ENCODE measurements at regions not wholly inside any gene's neighbourhood (a gene's known extent, or its start where the extent isn't known, plus 50 kb on each side); places are given as distances from the start of the nearest gene placed in this dataset.

GRCh38 chr20:56195946-56196345, 52.6 kb upstream of the MC3R start:
- Histone ChIP-seq H3K4me2 (no peak overlapping the region), H3K9me2 (ENCODE audit: insufficient read depth) (no peaks in the 10 kb centered on the region), H3K36me3 (ENCODE audit: insufficient read depth) (no peaks in the 10 kb centered on the region; the same call in 1 of the 2 replicates), H3K27me3 (ENCODE audit: insufficient read depth) (no peaks in the 10 kb centered on the region), H3K79me2 (replicated peaks; ENCODE audit: insufficient read depth) (no peaks in the 10 kb centered on the region), H3K4me1 (ENCODE audit: insufficient read depth) (no peaks in the 10 kb centered on the region), H3K4me3 (no peak overlapping the region), H4K20me1 (replicated peaks; ENCODE audit: insufficient read depth) (no peaks in the 10 kb centered on the region), H3K27ac (ENCODE audit: low read depth) (no peak overlapping the region), H3F3A (replicated peaks; ENCODE audit: low read depth) (no peaks in the 10 kb centered on the region), H2AFZ (no peak overlapping the region)
- Mint-ChIP-seq H3K4me3 (no peak overlapping the region), H3K9me3 (peaks cover 99% of the 10 kb centered on the region), H3K4me1 (no peaks in the 10 kb centered on the region), H3K27me3 (ENCODE audit: insufficient read depth, low read depth, poor library complexity) (peaks cover 4% of the 10 kb centered on the region), H3K27ac (no peak overlapping the region), H3K36me3 (ENCODE audit: low read depth) (peaks cover 60% of the 10 kb centered on the region)
- TF ChIP-seq EZH2 (IDR thresholded peaks at IDR 0.05; ENCODE audit: low read depth, unreplicated experiment) (no peak), STAT1 (IDR thresholded peaks at IDR 0.05; ENCODE audit: unreplicated experiment) (no peak), POLR2AphosphoS5 (IDR thresholded peaks at IDR 0.05; ENCODE audit: low read depth) (no peak), ZNF114 (CRISPR knock-in tag; IDR thresholded peaks at IDR 0.05) (no peak), ZNF462 (CRISPR knock-in tag; IDR thresholded peaks at IDR 0.05) (no peak), CREB1 (CRISPR knock-in tag; IDR thresholded peaks at IDR 0.05; ENCODE audit: low read depth) (no peak), NANOG (IDR thresholded peaks at IDR 0.05; ENCODE audit: borderline replicate concordance) (no peak), ZNF331 (CRISPR knock-in tag; IDR thresholded peaks at IDR 0.05; ENCODE audit: low read depth) (no peak)
- ATAC-seq (no peak), DNase-seq (ENCODE audit: low spot score) (no peak)

Measured in GM23338 (cell line).